Central memory CD8-positive, alpha-beta T cell (primary cell): ENCODE measurements at regions not wholly inside any gene's neighbourhood (a gene's known extent, or its start where the extent isn't known, plus 50 kb on each side); places are given as distances from the start of the nearest gene placed in this dataset.
"Not testable (repeated sequence)": the region's sequence is repeated elsewhere in the genome, so short reads cannot be mapped to it uniquely, and the experiment has no call there.

Source experiments
- ATAC-seq: fragments of 150-1000 bp; cut with Tn5 transposase; replicated peaks from 2 replicates; pipeline ENCODE4 v1.10.0; 2022; ENCODE audit warnings: mild to moderate bottlenecking, moderate FRiP score, moderate number of reproducible peaks; ENCODE audit not compliant: poor library complexity, severe bottlenecking; ENCODE audit errors: extremely low read depth
- DNase-seq, 2 donors: peaks; one replicate each; pipeline ENCODE4 v3.0.0; 2021; ENCODE audit warnings: low spot score in 2 of 2
- H3K27ac Mint-ChIP-seq: one replicate; pipeline ENCODE4 v1.8.0; 2022; ENCODE audit warnings: low read depth, mild to moderate bottlenecking, moderate library complexity, mixed read lengths
- H3K27me3 Mint-ChIP-seq: one replicate; pipeline ENCODE4 v1.8.0; 2022; ENCODE audit warnings: mixed read lengths
- H3K36me3 Mint-ChIP-seq: one replicate; pipeline ENCODE4 v1.8.0; 2022; ENCODE audit warnings: mild to moderate bottlenecking, moderate library complexity, mixed read lengths; ENCODE audit not compliant: insufficient read depth
- H3K4me1 Mint-ChIP-seq: one replicate; pipeline ENCODE4 v1.8.0; 2022; ENCODE audit warnings: mixed read lengths
- H3K4me3 Mint-ChIP-seq: one replicate; pipeline ENCODE4 v1.8.0; 2022; ENCODE audit warnings: mild to moderate bottlenecking, moderate library complexity, mixed read lengths
- H3K9me3 Mint-ChIP-seq: one replicate; pipeline ENCODE4 v1.8.0; 2022; ENCODE audit warnings: mixed read lengths

- Mint-ChIP-seq H3K9me3 (no peaks in the 10 kb centered on the region), H3K36me3 (no peaks in the 10 kb centered on the region), H3K4me1 (no peaks in the 10 kb centered on the region), H3K27ac (no peak overlapping the region), H3K27me3 (no peaks in the 10 kb centered on the region), H3K4me3 (no peak overlapping the region)
- ATAC-seq = no peak
- DNase-seq = no peak
Measured at GRCh38 chr12:24645254-24645653, 303.6 kb downstream of the BCAT1 start.

GRCh38 chr12:24643120-24644119, 305.5 kb downstream of the BCAT1 start:
- H3K36me3 Mint-ChIP-seq = no peaks in the 10 kb centered on the region
- H3K27ac Mint-ChIP-seq = no peak overlapping the region
- H3K4me3 Mint-ChIP-seq = no peak overlapping the region
- H3K9me3 Mint-ChIP-seq = no peaks in the 10 kb centered on the region
- no peaks in the 10 kb centered on the region for H3K4me1 Mint-ChIP-seq
- H3K27me3 Mint-ChIP-seq = no peaks in the 10 kb centered on the region
- DNase-seq (no peak), ATAC-seq (no peak)

GRCh38 chr12:24639641-24640040, 309.3 kb downstream of the BCAT1 start:
- ATAC-seq = no peak
- Mint-ChIP-seq H3K27ac (no peak overlapping the region), H3K27me3 (no peaks in the 10 kb centered on the region), H3K9me3 (no peaks in the 10 kb centered on the region), H3K4me3 (no peak overlapping the region), H3K4me1 (no peaks in the 10 kb centered on the region), H3K36me3 (no peaks in the 10 kb centered on the region)
- DNase-seq = no peak

DNA sequence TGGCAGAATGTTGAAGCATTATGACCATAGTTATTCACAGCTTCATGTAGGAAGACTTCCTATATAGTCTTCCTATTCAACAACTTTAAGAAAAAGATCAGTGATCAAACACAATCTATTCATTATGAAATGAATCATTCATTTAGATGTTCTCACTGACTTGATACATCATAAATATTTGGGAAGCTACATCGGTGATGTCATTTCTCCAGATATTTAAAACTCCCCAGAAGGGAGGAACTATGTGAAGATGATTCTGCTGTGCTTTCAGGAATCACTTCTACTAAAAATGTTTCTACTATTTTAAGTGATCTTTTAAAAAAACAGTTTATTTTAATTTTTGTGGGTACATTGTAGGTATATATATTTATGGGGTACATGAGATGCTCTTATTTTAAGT, 316.4 kb downstream of the BCAT1 start:
- ATAC-seq = no peak
- Mint-ChIP-seq H3K27me3 (no peaks in the 10 kb centered on the region), H3K9me3 (no peaks in the 10 kb centered on the region), H3K36me3 (no peaks in the 10 kb centered on the region), H3K4me3 (no peak overlapping the region), H3K4me1 (no peaks in the 10 kb centered on the region), H3K27ac (no peak overlapping the region)
- DNase-seq = no peak

GRCh38 chr12:24631676-24632426, 317.1 kb downstream of the BCAT1 start:
- DNase-seq = no peak
- Mint-ChIP-seq H3K36me3 (no peaks in the 10 kb centered on the region), H3K9me3 (no peaks in the 10 kb centered on the region)

DNA sequence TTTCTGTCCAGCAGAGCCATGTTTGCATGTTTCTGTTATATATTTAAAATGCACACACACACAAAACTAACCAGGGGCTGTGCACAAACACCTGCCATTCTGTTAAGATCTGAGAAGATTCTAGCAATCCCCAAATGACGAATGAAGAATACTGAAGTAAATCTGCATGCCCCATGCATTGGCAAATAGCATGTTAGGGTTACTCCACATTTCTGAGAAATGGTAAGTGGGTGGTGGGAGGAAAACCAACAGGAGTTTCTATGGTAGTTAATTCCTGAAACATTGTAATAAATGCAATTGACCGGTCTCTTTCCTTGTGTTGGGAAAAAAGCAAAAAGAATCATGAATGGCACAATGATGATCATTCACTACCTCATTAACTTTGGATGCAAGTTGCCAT, 318.0 kb downstream of the BCAT1 start:
- H3K27me3 Mint-ChIP-seq = no peaks in the 10 kb centered on the region
- H3K27ac Mint-ChIP-seq = no peak overlapping the region
- ATAC-seq = no peak
- no peaks in the 10 kb centered on the region for H3K4me1 Mint-ChIP-seq
- H3K36me3 Mint-ChIP-seq = no peaks in the 10 kb centered on the region
- no peak for DNase-seq
- H3K4me3 Mint-ChIP-seq = no peak overlapping the region
- H3K9me3 Mint-ChIP-seq = no peaks in the 10 kb centered on the region

More at GRCh38 chr12:24631676-24632426, 317.1 kb downstream of the BCAT1 start:
- Mint-ChIP-seq H3K4me1 (no peaks in the 10 kb centered on the region), H3K27ac (no peak overlapping the region), H3K27me3 (no peaks in the 10 kb centered on the region), H3K4me3 (no peak overlapping the region)
- ATAC-seq = no peak

GRCh38 chr12:24630446-24630845, 318.5 kb downstream of the BCAT1 start:
- Mint-ChIP-seq H3K4me3 (no peak overlapping the region), H3K27me3 (no peaks in the 10 kb centered on the region), H3K4me1 (no peaks in the 10 kb centered on the region), H3K27ac (no peak overlapping the region), H3K9me3 (no peaks in the 10 kb centered on the region), H3K36me3 (no peaks in the 10 kb centered on the region)
- DNase-seq = no peak
- ATAC-seq = no peak

DNA sequence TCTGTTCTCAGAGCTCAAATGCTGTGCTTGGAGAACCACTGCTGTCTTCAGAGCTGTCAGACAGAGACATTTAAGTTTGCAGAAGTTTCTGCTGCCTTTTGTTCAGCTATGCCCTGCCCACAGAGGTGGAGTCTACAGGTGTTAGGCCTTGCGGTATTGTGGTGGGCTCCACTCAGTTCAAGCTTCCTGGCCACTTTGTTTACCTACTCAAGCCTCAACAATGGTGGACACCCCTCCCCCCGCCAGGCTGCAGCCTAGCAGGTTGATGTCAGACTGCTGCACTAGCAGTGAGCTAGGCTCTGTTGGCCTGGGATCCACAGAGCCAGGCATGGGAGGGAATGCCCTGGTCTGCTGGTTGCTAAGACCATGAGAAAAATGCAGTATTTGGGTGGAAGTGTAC, 323.8 kb downstream of the BCAT1 start:
- H3K27me3 Mint-ChIP-seq = peaks cover 24% of the 10 kb centered on the region

DNA sequence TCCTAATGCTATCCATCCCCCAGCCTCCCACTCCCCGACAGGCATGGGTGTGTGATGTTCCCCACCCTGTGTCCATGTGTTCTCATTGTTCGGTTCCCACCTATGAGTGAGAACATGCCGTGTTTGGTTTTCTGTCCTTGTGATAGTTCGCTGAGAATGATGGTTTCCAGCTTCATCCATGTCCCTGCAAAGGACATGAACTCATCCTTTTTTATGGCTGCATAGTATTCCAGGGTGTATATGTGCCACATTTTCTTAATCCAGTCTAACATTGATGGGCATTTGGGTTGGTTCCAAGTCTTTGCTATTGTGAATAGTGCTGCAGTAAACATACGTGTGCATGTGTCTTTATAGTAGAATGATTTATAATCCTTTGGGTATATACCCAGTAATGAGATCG, 328.9 kb downstream of the BCAT1 start:
- H3K9me3 Mint-ChIP-seq, H3K4me1 Mint-ChIP-seq, H3K4me3 Mint-ChIP-seq, H3K27ac Mint-ChIP-seq, DNase-seq, H3K36me3 Mint-ChIP-seq, ATAC-seq: not testable (repeated sequence)
- peaks cover 24% of the 10 kb centered on the region for H3K27me3 Mint-ChIP-seq

More for the DNA sequence above, 323.8 kb downstream of the BCAT1 start:
- Mint-ChIP-seq H3K27ac (no peak overlapping the region), H3K4me1 (no peaks in the 10 kb centered on the region), H3K4me3 (no peak overlapping the region), H3K36me3 (no peaks in the 10 kb centered on the region), H3K9me3 (no peaks in the 10 kb centered on the region)
- no peak for ATAC-seq
- no peak for DNase-seq

DNA sequence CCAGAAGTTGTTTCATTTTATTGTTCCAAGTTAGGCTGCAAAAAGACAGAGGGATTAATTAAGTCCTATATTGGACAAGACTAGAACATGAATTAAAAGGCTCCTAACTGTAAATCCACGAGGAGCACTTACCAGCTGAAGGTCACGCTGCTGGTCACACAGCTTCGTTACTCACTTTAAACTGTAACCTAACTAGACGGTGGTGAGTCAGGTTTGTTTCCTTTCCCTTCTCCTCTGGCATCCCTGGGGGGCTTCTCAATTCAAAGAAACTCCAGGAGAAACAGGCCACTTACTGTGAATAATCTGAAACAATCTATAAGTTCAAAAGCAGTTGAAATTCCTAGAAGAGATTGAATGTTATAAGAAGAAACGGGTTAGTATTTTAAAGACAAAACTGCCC, 331.4 kb downstream of the BCAT1 start:
- ATAC-seq (no peak), DNase-seq (no peak)
- Mint-ChIP-seq H3K27me3 (peaks cover 3% of the 10 kb centered on the region), H3K27ac (no peak overlapping the region), H3K9me3 (no peaks in the 10 kb centered on the region), H3K36me3 (no peaks in the 10 kb centered on the region), H3K4me3 (no peak overlapping the region), H3K4me1 (no peaks in the 10 kb centered on the region)

- Mint-ChIP-seq H3K9me3 (no peaks in the 10 kb centered on the region), H3K4me3 (no peak overlapping the region), H3K27ac (no peak overlapping the region), H3K27me3 (no peaks in the 10 kb centered on the region), H3K4me1 (no peaks in the 10 kb centered on the region), H3K36me3 (no peaks in the 10 kb centered on the region)
- ATAC-seq (no peak), DNase-seq (no peak)
Measured at GRCh38 chr12:24615967-24616411, 332.9 kb downstream of the BCAT1 start.

GRCh38 chr12:24608637-24609285, 340.1 kb downstream of the BCAT1 start:
- no peak overlapping the region for H3K27ac Mint-ChIP-seq
- H3K36me3 Mint-ChIP-seq = no peaks in the 10 kb centered on the region
- no peaks in the 10 kb centered on the region for H3K9me3 Mint-ChIP-seq
- no peaks in the 10 kb centered on the region for H3K4me1 Mint-ChIP-seq
- no peaks in the 10 kb centered on the region for H3K27me3 Mint-ChIP-seq
- no peak overlapping the region for H3K4me3 Mint-ChIP-seq
- DNase-seq (no peak), ATAC-seq (no peak)
